GM12878 (cell line): ENCODE measurements at regions not wholly inside any gene's neighbourhood (a gene's known extent, or its start where the extent isn't known, plus 50 kb on each side); places are given as distances from the start of the nearest gene placed in this dataset.

Experiments used
- ATAC-seq: fragments of 200-7000 bp; cut with Tn5 transposase; 3 replicates; pipeline ENCODE4 v1.9.1; 2020; ENCODE audit warnings: mild to moderate bottlenecking, moderate library complexity
- BruUV-seq: library from RNA; stranded (reverse); fragments of 400-500 nt; replicated peaks from 2 replicates; lab custom pipeline; 2021; lab: Mats Ljungman, UMichigan
- CTCF ChIA-PET: fragments of 300-600 bp; sonication (Branson Sonifier 250); formaldehyde crosslinking; extraction: SDS; loops from one replicate; lab custom pipeline; 2021; ENCODE audit warnings: inconsistent platforms; lab: Yijun Ruan, JAX
- POLR2A ChIA-PET: fragments of 350-600 bp; formaldehyde crosslinking; extraction: SDS; loops from one replicate; lab custom pipeline; 2021; ENCODE audit warnings: inconsistent platforms; lab: Charles Lee
- RAD21 ChIA-PET: fragments of 300-600 bp; sonication (Branson Sonifier 250); formaldehyde crosslinking; loops from one replicate; lab custom pipeline; 2023; ENCODE audit warnings: antibody characterized with exemption; ENCODE audit not compliant: unreplicated experiment; lab: Charles Lee
- SMC1A ChIA-PET: fragments of 300-600 bp; sonication (Branson Sonifier 250); formaldehyde crosslinking; loops from one replicate; lab custom pipeline; 2023; ENCODE audit not compliant: unreplicated experiment, uncharacterized antibody; lab: Charles Lee
- DNase-seq: peaks from one replicate; pipeline ENCODE4 v3.0.0-alpha.2; 2011; ENCODE audit warnings: low read depth, low spot score
- FAIRE-seq: peaks from 3 replicates; lab custom pipeline; 2011; peaks lifted over from hg19 to GRCh38; lab: Jason Lieb, UNC
- H2AFZ ChIP-seq: 2 replicates; pipeline ENCODE4 v1.6.0; 2011; ENCODE audit warnings: low read depth, low read length, control low read depth; ENCODE audit not compliant: control insufficient read depth
- H3K27ac ChIP-seq: 2 replicates; pipeline ENCODE4 v1.5.1; 2011; ENCODE audit warnings: control low read depth; ENCODE audit not compliant: control insufficient read depth, insufficient read depth
- H3K27me3 ChIP-seq, 2 experiments: replicated peaks in 1 of 2; 2 replicates each; pipeline versions ENCODE4 v1.6.0 to v1.6.1; 2011; ENCODE audit warnings: low read length in 1 of 2; ENCODE audit not compliant: control insufficient read depth in 2 of 2, insufficient read depth in 2 of 2
- H3K36me3 ChIP-seq, 2 experiments: 2 replicates each; pipeline ENCODE4 v1.5.1; 2011; ENCODE audit warnings: low read length in 1 of 2; ENCODE audit not compliant: control insufficient read depth in 2 of 2, insufficient read depth in 2 of 2
- H3K4me1 ChIP-seq: 2 replicates; pipeline ENCODE4 v1.6.1; 2011; ENCODE audit warnings: mild to moderate bottlenecking, low read length, moderate library complexity, mixed read lengths; ENCODE audit not compliant: control insufficient read depth, insufficient read depth
- H3K4me2 ChIP-seq: 2 replicates; pipeline ENCODE4 v1.6.0; 2011; ENCODE audit warnings: control low read depth; ENCODE audit not compliant: control insufficient read depth, insufficient read depth
- H3K4me3 ChIP-seq: fragments of 200-600 bp; sonication (generic); 2 replicates; pipeline ENCODE4 v1.5.1; 2016
- H3K79me2 ChIP-seq: 2 replicates; pipeline ENCODE4 v1.6.0; 2011; ENCODE audit warnings: low read length; ENCODE audit not compliant: control insufficient read depth, insufficient read depth
- H3K9ac ChIP-seq: 2 replicates; pipeline ENCODE4 v1.8.0; 2011; ENCODE audit warnings: low read length, control low read depth, mixed read lengths; ENCODE audit not compliant: control insufficient read depth, insufficient read depth
- H3K9me3 ChIP-seq: replicated peaks from 3 replicates; pipeline ENCODE4 v1.5.1; 2011; ENCODE audit warnings: mild to moderate bottlenecking, low read length; ENCODE audit not compliant: control insufficient read depth, insufficient read depth
- H4K20me1 ChIP-seq: 2 replicates; pipeline ENCODE4 v1.6.0; 2011; ENCODE audit not compliant: control insufficient read depth, insufficient read depth
- EGR1 ChIP-seq, 2 experiments: IDR thresholded peaks; 1 replicate in 1 of 2; 2 replicates in 1 of 2; pipeline ENCODE4 v1.6.1; 2011 to 2012; ENCODE audit warnings: low read depth in 2 of 2, low read length in 2 of 2, borderline replicate concordance in 1 of 2, mild to moderate bottlenecking in 1 of 2, moderate library complexity in 1 of 2
- ELK1 ChIP-seq: IDR thresholded peaks from 2 replicates; pipeline ENCODE4 v1.6.1; 2012; ENCODE audit warnings: low read depth, low read length, improper control_type of control experiment
- HCFC1 ChIP-seq: fragments of 150-350 bp; IDR thresholded peaks from 2 replicates; pipeline ENCODE4 v1.6.1; 2014; ENCODE audit warnings: low read length
- HSF1 ChIP-seq: fragments of 150-350 bp; IDR thresholded peaks from 2 replicates; pipeline ENCODE4 v1.6.1; 2014; ENCODE audit warnings: mild to moderate bottlenecking, low read depth, low read length
- MTA2 ChIP-seq: fragments of 450-650 bp; IDR thresholded peaks from 2 replicates; pipeline ENCODE4 v1.6.1; 2016; ENCODE audit warnings: low read depth, mild to moderate bottlenecking, moderate library complexity
- POLR2AphosphoS2 ChIP-seq: IDR thresholded peaks from 2 replicates; pipeline ENCODE4 v1.6.1; 2011; ENCODE audit warnings: low read depth, mild to moderate bottlenecking, low read length, improper control_type of control experiment, moderate library complexity
- RAD21 ChIP-seq: IDR thresholded peaks from 2 replicates; pipeline ENCODE4 v1.6.1; 2011; ENCODE audit warnings: mild to moderate bottlenecking, low read depth, low read length, moderate library complexity; ENCODE audit not compliant: insufficient read depth
- ZNF217 ChIP-seq: fragments of 450-650 bp; IDR thresholded peaks from 2 replicates; pipeline ENCODE4 v1.6.1; 2017; ENCODE audit warnings: antibody characterized with exemption, mild to moderate bottlenecking
- WGBS: methylation state at CpG from one replicate; pipeline ENCODE4 v1.1.6; 2016; ENCODE audit warnings: low lambda C conversion rate; ENCODE audit not compliant: insufficient replicate concordance, insufficient coverage; ENCODE audit errors: missing lambda C conversion rate; 5-methylcytosine and 5-hydroxymethylcytosine counted together
- in situ Hi-C: fragments of 300-500 bp; cut with MboI; formaldehyde crosslinking; loops from 9 replicates; pipeline ENCODE4 v1.14.3; 2018; ENCODE audit warnings: mixed read lengths
- intact Hi-C: fragments of 100-400 bp; cut with micrococcal nuclease; formaldehyde crosslinking; loops from one replicate; pipeline ENCODE4 v1.14.2; 2022; ENCODE audit not compliant: unreplicated experiment

- no peak for FAIRE-seq
- BruUV-seq: no TSS peak
Measured at GRCh38 chr4:64883087-64883807, 474.0 kb upstream of the TECRL start.

GRCh38 chr4:64882311-64883086 is 473.2 kb upstream of the TECRL start:
- no peaks in the 10 kb centered on the region for H3K4me1 ChIP-seq
- no peak for FAIRE-seq
- H2AFZ ChIP-seq: no peak overlapping the region
- ATAC-seq: peak; percentile 89
- H3K27me3 ChIP-seq: no peaks in the 10 kb centered on the region
- TF ChIP-seq HCFC1 (no peak), ELK1 (no peak), POLR2AphosphoS2 (no peak), HSF1 (no peak), EGR1 (IDR thresholded peaks at IDR 0.05; ENCODE audit: borderline replicate concordance in 1 of 2, low read depth in 2 of 2, low read length in 2 of 2) (no peak), ZNF217 (no peak)
- H3K79me2 ChIP-seq: no peaks in the 10 kb centered on the region
- no peak overlapping the region for H3K4me2 ChIP-seq
- ChIA-PET CTCF (no interaction called here), RAD21 (no interaction called here), POLR2A (no interaction called here), SMC1A (no interaction called here)
- WGBS: 19% methylated on average over 2 of the region's 2 CpGs
- intact Hi-C loops (no loop called here), in situ Hi-C loops (no loop called here)
- BruUV-seq: no TSS peak
- H3K9ac ChIP-seq: no peak overlapping the region
- DNase-seq: no peak
- H3K9me3 ChIP-seq: no peaks in the 10 kb centered on the region
- H3K27ac ChIP-seq: no peak overlapping the region
- no peaks in the 10 kb centered on the region for H3K36me3 ChIP-seq
- no peak overlapping the region for H3K4me3 ChIP-seq
- H4K20me1 ChIP-seq: no peaks in the 10 kb centered on the region

More at GRCh38 chr4:64883087-64883807, 474.0 kb upstream of the TECRL start:
- ATAC-seq (peak; percentile 74), DNase-seq (no peak)
- in situ Hi-C loops: no loop called here
- no peaks in the 10 kb centered on the region for H4K20me1 ChIP-seq
- no peak overlapping the region for H3K4me2 ChIP-seq
- H3K27ac ChIP-seq: no peak overlapping the region
- H3K79me2 ChIP-seq: no peaks in the 10 kb centered on the region
- CTCF ChIA-PET: no interaction called here
- H3K4me1 ChIP-seq: no peaks in the 10 kb centered on the region
- no peaks in the 10 kb centered on the region for H3K27me3 ChIP-seq
- RAD21 ChIA-PET: no interaction called here
- WGBS: 30% methylated on average over 5 of the region's 5 CpGs
- no peaks in the 10 kb centered on the region for H3K9me3 ChIP-seq
- SMC1A ChIA-PET: no interaction called here
- H3K4me3 ChIP-seq: no peak overlapping the region
- no peaks in the 10 kb centered on the region for H3K36me3 ChIP-seq
- TF ChIP-seq MTA2 (peak; percentile 33; the same call in 1 of the 2 replicates), RAD21 (no peak)
- TF ChIP-seq, all 136 proteins: peak for 1
- Histone ChIP-seq H3K9ac (no peak overlapping the region), H2AFZ (no peak overlapping the region)
- POLR2A ChIA-PET: no interaction called here
- intact Hi-C loops: no loop called here
